ENCODE measurements at regions not wholly inside any gene's neighbourhood (a gene's known extent, or its start where the extent isn't known, plus 50 kb on each side); places are given as distances from the start of the nearest gene placed in this dataset.

DNA sequence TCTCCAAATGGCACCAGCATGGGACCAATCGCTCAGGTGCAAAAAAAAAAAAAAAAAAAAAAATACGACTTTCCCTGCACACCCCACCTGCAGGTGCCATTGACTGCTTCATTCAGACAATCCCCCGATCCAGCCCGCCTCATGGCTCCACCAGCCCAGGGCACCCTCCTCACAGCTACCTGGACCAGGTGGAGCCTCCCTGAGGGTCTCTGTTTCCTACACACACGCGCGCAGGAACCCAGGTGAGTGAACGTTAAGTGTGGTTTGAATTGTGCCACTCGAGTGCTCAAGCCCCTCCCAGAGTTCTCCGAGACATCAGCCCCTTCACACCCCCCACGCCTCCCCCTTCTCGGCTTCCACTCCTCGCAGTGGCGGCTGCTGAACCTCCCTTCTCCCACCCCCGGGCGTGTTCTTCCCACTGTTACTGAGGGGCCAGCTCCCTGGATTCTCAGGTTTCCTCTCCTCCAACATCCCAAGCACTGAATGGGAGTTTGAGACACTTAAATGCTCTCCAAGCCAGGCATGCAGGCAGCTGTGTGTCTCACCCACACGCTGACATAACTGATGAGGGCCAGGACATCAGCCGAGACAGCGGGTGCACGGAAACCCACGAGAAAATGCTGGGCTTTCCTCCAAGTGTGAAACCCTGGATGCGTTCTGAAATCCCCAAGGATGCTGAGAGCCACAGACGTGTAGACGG is 88.8 kb upstream of the SNTG2 start:
- no peak for DNase-seq (ENCODE audit: low read depth)

DNA sequence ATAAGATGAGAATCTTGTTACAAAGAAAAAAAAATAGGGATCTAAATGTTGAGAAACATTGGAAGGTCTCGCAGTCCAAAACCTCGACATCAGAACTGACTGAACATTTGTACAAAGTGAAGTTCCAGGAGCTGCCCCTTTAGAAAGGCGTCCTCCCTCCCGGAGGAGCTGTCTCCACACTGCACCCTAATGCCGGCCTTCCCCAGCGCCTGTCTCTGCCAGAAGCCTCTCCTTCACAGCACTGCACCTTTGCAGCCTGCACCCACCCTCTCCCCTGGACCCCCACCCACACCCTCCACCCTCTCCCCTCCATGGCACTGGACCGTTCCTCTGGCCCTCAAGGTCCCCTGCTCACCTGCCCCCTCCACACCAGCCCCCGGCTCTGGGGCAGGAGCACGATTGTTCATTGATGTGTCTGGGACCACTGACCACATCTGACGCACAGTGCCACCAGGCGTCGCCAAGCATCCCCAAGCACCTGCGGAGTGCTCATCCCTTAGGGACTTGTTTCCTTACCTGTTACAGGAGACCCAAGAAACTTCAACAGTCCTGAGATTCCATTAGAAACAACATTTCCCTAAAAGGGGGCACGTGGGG is 90.3 kb upstream of the SNTG2 start:
- no peak for DNase-seq (ENCODE audit: low read depth)

DNA sequence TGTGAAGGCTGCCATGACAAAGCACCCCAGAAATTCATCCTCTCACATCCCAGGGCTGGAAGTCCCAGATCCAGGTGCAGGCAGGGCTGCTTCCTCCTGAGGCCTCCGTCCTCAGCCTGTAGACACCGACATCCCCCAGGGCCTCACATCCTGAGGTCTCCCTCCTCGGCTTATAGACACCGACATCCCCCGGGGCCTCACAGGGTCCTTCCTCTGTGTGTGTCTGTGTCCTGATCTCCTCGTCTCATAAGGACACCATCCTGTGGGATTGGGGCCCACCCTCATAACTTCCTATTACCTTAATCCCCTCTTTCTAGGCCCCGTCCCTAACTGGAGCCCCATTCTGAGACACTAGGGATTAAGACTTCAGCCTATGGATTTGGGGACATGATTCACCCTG is 92.0 kb upstream of the SNTG2 start:
- DNase-seq (ENCODE audit: low read depth) = no peak

DNA sequence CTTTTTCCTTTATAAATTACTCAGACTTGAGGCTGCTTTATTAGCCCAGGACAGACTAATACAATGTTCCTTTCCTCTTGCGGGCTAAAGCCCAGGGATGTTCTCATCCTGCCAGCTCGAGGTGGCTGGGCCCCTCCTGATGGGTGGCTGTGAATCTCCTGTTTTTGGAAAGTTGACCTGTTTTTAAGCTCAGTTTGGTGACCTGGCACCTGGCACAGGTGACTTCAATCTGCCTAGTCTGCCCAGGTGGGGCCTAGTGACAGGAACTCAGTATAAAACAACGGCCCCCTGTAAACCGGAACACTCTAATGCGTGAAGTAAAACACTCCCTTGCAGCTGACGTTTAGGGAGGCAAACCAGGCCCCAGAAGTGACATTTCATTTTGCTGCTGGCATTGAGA is 92.7 kb upstream of the SNTG2 start:
- no peak for DNase-seq (ENCODE audit: low read depth)

DNA sequence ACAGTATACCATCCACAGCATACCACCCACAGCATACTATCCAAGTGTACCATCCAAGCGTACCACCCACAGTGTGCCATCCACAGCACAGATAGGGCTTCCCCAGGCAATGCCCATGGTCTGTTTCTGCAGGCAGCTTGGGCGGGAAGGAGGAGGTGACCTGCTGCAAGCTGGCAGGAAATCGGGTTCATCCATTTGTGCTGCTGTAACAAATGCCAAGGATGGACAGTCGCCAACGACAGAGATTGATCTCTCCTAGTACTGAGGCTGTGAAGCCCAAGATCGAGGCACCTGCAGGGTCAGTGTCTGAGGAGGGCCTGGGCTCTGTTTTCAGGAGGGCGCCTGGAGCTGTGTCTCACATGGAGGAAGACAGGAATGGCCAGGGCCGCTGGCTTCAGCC is 93.6 kb upstream of the SNTG2 start:
- DNase-seq (ENCODE audit: low read depth) = no peak

DNA sequence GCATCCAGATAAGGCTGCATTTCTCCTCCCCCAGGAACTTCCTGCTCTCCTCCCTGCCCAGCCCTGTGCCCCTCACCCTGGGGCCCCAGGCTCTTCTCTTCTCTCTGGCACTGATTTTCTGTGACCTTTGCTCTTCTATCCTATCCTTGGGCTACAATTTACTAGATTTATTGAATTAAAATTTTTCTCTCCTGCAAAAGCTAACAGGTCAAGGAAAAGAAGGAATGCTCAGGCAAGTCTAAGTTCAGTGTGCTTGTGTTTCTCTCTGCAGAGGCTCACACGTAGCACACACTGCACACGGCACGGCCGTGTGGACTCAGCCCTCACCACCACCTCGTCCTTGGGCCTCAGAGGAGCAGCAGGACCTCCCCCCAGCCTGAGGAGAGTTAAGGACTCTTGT is 94.2 kb upstream of the SNTG2 start:
- DNase-seq (ENCODE audit: low read depth) = no peak

DNA sequence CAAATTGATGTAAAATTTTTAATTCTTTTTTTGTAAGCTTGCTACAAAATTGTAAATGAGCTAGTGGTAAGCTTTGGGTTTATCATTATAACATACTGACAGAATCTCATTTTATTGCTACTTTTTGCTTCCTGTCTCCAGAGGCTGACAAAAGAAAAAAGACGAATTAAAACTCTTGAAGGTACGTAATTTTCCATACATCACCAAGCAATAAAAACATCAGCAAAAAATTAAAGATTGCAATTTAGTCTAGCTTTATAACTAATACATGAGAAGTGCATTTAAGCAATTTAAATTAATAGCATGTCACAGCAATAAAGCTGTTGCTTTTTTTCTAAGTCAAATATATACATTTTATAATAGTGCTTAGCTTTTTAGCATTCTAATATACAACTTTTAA is 94.6 kb upstream of the SNTG2 start:
- DNase-seq (ENCODE audit: low read depth) = no peak

DNA sequence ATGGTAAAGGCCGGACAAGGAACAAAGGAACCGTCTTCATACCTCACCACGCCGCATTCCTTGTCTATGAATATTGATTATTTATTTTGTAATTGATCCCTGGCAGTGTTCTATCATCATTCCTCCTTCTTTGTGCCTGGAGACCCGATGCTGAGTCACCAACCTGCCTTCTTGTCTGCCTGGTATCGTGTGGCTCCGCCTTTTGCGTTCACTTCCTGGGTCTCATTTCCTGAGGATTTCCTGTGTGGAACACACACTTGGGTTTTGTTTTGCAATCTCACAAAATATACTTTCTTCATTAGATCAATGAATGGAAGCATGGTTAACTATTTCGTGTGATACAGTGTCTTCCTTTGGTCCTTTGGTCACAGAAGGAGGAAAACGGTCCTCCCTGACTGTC is 95.5 kb upstream of the SNTG2 start:
- DNase-seq (ENCODE audit: low read depth) = no peak

DNA sequence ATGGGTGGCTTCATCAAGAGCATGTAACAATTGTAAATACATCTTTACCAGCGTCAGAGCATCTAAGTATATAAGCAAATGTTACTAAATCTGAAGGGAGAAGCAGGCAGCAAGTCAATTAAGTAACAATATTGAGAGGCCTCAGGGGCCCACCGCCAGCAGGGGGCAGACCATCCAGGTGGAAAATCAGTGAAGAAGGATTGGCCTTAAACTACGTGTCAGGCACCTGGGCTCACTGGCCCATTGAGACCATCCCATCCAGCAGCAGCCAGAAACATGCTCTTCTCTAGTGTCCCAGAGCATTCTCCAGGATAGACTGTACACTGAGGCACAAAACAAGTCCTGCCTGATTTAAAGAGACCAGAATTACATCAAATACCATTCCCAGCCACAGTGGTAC is 96.2 kb upstream of the SNTG2 start:
- DNase-seq (ENCODE audit: low read depth) = no peak

DNA sequence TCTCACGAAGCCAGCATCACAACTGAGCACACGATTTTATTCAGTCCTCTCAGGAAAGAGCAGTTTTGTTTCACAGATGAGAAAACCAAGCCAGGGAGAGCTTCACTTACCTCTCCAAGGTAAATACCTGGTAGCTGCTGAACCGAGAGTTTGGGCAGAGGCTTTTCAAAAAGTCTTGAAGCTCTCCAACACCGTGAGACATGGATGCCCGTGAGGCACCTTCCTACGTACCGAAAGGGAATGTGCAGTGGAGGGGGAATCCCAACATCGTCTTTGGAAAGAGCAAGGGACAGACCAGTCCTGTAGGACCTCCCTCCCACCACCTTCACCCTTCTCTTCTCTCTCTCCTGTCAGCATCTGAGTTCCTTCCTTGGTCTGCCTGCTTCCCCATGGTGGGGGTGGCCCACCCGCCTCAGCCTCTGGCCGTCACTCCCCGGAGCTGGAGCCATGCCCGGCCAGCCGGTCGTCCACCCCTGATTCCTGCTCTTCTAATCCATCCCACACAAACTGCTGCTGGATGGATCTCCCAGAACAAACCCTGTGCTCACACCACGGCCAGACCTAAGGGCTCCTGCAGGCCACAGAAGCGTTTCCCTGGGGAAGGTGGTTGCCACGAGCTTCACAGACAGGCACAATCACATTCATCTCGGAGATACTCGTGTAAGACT is 97.3 kb upstream of the SNTG2 start:
- DNase-seq (ENCODE audit: low read depth) = no peak

DNA sequence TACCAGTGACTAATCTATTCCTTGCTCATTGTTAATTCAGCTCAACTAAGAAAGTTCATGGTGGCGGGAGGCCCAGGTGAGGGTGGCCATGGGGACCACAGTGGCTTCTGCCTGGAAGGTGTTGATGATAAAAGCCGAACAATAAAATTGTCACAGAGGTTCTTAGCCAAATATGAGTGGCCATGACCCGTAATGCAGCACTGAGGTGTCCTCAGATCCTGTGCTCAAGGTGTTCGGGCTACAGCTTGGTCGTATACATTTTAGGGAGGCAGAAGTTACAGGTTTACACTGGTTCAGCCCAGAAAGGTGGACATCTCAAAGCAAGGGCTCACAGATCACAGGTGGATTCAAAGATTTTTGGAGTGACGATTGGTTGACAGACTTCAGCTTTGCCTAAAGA is 98.5 kb upstream of the SNTG2 start:
- DNase-seq (ENCODE audit: low read depth) = no peak

DNA sequence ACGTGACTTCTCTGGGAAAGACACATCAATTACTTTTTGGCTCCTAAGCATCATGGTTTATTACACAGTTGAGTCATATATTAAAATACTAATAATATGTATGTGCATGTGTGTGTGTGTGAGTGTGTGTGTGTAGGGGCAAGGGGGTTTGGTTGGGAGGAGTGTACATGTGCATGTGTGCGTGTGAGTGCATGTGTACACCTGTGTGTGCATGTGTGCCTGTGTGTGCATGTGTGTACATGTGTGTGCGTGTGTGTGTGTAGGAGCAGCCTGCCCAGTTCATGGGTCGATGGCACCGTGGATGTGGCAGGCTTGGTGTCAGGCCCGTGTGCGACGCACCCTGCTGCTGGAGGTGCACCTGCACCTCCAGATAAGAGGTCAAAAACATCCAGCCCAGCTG is 99.0 kb upstream of the SNTG2 start:
- DNase-seq (ENCODE audit: low read depth) = no peak

DNA sequence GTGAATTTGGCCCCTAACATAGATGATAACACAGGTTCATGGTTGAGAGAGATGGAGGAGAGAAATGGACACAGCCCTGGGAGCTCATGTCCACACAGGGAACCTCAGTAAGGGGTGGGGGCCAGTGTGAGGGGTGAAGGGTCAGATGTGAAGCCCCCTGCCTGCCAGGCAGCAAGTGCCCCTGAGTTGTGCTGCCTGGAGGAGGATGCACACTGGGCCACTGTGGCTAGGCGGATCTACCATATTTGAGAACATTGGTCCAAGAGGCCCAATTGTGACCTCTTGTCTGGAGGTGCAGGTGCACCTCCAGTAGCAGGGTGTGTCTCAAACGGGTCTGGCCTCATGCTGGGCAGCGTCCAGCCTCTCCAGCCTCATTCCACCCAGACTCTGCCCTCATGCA is 99.6 kb upstream of the SNTG2 start:
- no peak for DNase-seq (ENCODE audit: low read depth)

DNA sequence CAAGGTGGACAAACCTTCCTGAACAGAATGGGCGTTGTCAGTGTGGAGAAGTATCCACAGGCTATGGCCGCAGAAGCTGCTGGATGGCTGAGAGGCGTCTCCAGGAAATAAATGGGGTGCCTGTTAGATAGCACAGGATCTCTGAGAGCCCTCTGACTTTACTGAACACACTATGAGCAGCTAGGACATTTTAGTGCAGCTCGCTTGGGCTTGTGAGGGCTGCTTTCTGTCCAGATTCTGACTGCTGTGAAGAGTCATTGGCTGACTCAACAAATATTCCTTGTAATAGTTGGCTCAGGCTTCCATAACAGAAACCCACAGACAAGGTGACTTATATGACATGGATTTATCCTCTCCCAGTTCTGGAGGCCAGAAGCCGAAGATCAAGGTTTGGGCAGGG is 100.2 kb upstream of the SNTG2 start:
- no peak for DNase-seq (ENCODE audit: low read depth)

DNA sequence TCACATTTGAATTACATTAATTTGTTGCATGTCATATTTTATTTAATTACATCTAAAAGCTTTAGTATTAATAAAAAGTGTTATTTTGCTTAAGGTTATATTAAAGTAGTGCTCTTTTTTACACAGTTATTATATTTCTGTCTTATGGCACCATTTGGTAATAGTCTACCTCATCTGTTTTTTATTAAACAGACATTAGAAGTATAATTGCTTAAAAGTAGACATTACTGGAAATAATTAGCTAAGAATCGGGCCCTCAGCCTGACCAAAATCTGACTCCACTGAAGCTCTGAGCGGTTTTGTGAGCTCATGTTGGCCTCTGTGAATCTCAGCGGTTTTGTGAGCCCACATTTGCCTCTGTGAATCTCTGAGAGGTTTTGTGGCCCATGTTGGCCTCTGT is 102.5 kb upstream of the SNTG2 start:
- no peak for DNase-seq (ENCODE audit: low read depth)

DNA sequence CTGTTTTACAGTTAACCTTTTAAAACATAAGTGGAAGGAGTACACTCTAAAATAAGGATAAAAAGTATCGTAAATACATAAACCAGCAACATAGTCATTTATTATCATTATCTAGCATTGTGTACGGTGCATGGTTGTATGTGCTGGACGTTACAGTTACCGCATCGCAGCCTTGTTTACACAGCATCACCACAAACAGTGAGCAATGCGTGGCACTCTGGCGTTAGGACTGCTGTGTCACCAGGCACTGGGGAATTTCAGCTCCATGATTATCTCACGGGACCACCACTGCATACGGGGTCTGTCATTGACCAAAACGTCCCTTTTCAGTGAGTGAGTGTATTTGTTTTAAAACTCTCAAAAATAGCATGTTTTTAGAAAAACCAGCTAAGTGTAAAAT is 103.0 kb upstream of the SNTG2 start:
- no peak for DNase-seq (ENCODE audit: low read depth)

DNA sequence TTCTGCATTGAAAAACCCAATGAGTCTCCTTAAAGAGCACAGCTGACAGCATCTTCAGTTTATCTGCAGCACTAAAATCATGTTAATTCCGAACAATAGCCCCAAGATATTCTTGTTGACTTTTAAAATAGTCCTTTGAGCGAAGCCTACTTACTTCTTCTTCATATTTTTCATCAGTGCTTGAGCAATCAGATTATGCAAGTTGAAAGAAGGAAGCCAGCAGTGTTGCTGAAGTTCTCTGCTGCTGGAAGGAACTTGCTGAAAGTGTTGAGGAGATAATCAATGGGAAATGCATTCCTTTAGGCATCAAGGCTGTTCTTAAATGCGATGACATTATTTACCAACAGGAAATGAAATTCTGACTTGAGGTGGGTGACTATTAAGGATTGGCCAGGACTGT is 105.9 kb upstream of the SNTG2 start:
- DNase-seq (ENCODE audit: low read depth) = no peak

DNA sequence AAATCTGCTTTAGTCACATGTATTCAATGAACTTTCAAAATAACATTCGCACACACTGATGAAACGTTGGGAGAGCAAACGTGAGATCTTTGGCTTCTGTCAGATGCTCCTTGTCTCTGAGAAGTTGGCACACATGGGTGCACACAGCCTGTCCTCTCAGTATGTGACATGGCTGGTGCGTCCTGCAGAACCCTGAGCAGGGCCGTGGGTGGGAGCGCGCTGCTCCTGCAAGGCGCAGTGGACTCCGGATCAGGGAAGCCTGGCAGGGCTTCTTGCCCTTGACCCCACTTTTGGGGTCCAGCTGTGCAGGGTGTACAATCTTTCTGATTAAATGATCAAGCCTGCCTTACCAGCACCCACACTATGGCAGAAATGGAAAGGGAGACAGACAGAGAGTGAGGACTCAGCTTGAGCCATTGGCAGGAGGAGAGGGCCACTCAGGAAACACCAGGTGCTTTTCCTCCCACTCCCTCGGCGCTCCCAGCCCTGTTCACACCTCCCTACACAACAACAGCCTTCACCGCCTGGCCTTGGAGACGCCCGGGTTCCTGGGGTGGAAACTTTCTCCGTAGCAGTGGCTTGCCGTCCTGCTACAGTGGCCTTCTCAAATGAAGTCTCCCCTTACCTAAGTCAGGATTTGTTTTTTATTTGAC is 108.4 kb upstream of the SNTG2 start:
- DNase-seq (ENCODE audit: low read depth) = no peak

DNA sequence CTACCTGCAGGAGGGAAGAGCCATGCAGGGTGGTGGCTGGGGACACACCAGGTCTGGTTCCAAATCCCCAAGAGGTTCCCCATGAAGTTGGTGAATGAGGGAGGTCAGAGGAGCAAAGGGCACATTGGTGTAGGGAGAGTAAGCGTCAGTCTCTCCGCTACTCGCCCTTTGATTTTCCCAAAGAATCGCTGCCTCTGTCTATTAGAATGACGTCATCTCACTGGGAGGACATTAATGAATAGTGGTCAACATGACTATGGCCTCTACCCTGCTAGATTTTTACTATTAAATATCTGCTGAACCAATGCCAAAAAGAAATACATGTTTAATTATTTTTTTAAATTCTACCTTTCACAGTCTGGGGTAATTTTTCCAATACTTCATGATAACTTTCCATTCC is 109.6 kb upstream of the SNTG2 start:
- no peak for DNase-seq (ENCODE audit: low read depth)

DNA sequence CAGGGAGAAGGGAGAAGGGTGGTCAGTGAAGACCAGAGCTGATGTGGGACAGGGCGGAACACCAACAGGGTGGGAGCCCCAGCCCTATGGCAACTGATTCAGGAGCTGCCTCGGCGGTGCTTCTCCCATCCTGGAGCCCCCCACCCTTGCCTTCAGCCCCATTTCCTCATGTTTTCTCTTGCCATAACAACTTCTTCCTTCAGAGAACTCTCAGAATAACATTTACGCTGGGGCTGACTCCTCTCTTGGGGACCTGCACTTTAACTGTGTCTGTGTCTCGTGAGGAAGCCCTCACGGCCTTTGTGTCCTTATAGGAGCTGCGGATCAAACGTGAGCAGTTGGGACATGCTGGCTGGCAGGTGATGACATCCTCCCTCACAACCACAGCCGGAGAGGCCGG is 116.4 kb upstream of the SNTG2 start:
- DNase-seq (ENCODE audit: low read depth) = no peak

DNA sequence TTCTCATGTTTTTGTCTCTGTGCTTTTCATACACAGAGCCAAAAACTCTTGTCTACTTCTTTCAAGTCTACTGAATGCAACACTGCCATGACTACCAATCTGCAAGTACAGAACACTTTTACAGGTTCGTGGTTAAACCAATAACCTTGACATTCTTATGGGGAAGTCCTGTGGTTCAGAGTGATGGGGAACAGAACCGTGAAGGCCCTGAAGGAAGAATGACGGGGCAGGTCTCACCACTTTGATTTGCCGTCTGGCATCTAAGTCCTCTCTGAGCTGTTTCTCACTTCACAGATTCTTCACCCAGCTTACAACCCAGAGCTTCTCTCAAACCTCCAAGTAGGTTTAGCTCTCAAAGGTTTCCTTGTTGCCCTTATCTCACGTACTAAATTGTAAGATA is 117.5 kb upstream of the SNTG2 start:
- no peak for DNase-seq (ENCODE audit: low read depth)

DNA sequence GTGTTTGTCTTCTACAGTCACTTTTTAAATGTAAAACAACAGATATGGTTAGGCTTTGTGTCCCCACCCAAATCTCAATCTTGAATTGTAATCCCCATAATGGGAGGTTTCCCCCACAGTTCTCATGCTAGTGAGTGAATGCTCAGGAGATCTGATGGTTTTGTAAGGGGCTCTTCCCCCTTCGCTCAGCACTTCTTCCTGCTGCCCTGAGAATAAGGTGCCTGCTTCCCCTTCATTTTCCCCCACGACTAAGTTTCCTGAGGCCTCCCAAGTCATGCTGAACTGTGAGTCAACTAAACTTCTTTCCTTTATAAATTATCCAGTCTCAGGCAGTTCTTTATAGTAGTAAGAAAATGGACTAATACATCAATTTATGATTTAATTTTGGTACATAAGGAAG is 118.0 kb upstream of the SNTG2 start:
- no peak for DNase-seq (ENCODE audit: low read depth)

DNA sequence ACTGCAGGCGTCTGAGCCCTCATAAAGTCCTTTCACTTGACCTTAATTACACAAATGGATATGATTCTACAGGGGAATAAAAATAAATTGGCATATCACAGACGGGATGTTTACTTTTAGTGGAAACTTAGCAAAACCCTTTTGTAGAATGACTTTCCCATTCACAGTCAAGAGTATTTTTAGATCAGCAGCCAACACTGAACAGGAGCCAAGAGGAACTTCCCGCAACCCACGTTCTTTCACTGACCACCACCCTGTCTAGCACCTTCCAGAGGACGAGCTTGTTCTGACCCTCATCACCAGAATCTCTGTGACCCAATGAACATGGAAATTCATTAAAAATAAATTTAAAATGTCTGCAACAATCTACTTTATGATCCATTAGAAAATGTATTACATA is 119.0 kb upstream of the SNTG2 start:
- DNase-seq (ENCODE audit: low read depth) = no peak

All from LHCN-M2 (cell line).